ENCODE measurements at regions not wholly inside any gene's neighbourhood (a gene's known extent, or its start where the extent isn't known, plus 50 kb on each side); places are given as distances from the start of the nearest gene placed in this dataset.

DNA sequence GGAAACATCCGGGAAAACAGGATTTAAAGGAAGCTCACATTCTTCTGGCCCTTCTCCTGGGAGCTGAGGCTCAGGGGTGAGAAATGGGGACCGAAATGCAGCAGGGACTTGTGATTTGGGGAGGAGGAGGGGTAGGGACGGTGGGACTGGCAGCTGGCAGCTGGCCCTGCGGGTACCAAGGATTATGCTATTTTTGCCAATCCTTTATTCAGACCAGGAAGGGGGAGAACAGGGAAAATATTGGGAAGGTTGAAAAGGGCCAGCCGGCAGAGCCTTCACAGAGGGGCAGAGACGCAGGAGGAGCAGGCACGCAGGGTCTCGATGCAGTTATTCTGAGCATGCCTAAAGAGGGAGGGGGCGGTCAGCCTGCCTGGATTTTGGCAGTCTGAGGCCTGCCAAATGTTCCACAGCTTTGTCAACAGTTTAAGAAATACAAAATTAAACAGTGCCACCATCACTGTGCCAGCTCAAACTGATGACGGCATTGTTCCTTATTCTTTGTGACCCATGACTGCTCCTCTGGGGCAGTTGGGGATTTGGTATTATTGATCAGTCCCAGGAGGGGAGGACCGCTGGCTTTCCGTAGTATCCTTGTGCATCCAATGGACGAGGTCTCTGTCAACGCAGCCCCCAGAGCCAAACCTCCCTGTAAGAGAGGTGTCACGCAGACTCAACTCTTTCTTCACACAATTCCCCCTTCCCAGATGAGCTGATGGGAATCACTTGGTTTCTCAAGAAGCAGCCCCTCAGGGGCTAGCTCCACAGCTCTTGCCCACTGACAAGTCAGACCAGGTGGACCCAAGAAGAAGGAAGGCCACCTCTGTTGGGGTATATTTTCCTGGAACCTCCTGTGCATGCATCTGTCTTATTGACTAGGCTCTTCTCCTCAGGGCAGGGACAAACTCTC, 553.3 kb downstream of the BNC2 start:
- TF ChIP-seq, protein P1, sequence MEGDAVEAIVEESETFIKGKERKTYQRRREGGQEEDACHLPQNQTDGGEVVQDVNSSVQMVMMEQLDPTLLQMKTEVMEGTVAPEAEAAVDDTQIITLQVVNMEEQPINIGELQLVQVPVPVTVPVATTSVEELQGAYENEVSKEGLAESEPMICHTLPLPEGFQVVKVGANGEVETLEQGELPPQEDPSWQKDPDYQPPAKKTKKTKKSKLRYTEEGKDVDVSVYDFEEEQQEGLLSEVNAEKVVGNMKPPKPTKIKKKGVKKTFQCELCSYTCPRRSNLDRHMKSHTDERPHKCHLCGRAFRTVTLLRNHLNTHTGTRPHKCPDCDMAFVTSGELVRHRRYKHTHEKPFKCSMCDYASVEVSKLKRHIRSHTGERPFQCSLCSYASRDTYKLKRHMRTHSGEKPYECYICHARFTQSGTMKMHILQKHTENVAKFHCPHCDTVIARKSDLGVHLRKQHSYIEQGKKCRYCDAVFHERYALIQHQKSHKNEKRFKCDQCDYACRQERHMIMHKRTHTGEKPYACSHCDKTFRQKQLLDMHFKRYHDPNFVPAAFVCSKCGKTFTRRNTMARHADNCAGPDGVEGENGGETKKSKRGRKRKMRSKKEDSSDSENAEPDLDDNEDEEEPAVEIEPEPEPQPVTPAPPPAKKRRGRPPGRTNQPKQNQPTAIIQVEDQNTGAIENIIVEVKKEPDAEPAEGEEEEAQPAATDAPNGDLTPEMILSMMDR (IDR thresholded peaks at IDR 0.05) = no peak
- no peak for TF ChIP-seq POLR2A (IDR thresholded peaks at IDR 0.05)
